ENCODE measurements at regions not wholly inside any gene's neighbourhood (a gene's known extent, or its start where the extent isn't known, plus 50 kb on each side); places are given as distances from the start of the nearest gene placed in this dataset.

DNA sequence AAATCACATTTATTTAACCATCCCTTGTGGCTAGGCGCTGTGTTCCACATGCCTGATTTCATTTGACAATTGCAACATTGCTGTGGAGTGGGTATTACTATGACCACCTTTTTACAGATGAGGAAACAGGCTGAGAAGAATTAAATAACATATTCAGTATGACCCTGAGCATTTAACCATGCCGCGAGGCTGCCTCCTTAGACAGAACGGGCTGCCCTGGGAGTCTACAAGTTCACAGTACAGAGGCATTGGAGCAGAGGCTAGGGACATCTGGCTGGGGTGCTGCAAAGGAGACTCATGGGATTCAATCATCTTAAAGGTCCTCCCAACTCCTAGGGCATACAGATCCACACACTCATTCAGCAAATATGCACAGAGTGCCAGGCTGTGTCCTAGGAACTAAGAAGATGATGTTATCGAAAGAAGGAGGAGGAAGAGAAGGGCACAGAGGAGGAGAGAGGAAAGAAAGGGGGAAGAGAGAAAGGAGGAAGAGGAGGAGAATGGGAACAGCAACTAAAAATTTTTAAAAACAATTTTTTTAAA is 164.7 kb upstream of the CCND2 start:
- no peak for DNase-seq (ENCODE audit: low read depth in 2 of 2, low spot score in 1 of 2)

DNA sequence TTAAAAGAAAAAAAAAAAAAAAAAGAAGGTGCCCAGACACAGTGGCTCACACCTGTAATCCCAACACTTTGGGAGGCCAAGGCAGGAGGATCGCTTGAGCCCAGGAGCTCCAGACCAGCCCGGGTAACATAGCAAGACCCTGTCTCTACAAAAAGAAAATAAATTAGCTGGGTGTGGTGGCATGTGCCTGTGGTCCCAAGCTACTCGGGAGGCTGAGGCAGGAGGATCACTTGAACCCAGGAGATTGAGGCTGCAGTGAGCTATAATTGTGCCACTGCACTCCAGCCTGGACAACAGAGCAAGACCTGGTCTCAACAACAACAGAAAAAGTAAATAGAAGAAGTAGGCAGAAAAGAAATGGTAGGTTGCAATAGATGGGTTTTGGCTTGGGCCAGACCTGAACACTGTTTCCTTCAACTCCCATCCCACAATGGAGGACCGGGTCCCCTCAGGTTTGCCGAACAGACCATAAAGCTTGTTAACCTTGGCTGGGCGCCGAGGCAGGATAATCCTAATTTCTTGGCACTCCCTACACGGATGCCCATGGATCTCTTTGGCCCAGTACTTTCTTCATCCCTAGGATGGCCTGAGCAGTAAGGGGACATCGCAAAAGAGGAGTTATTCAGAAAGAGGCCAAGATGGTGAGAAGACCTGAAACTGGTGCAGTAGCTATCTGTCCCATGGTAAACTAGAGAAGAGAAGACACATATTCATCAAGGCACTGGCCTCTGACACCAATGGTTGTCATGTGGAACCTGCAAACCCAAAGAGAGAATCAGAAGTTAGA is 165.5 kb upstream of the CCND2 start:
- no peak for DNase-seq (ENCODE audit: low read depth in 2 of 2, low spot score in 1 of 2)

DNA sequence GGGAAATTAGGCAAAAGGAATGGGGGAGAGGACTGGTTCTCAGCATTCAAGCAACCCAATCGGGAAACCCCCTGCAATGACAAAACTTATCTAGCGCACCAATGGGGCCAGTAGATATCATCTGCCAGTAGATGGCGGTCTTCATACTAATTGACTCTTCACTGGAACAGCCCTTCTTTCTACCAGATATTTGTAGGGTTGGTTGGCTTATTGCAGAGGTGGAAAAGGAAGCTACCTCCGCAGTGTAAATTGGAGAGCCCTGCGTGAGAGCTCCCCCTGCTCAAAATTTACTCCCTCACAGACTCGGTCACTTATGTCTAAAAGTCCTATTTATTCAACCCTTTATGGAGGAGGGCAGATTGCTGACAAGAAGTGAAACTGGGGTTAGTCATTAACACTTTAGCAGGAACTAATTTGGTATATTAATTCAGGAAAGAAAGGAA is 166.1 kb upstream of the CCND2 start:
- peak; percentile 31 to 34 for DNase-seq (ENCODE audit: low read depth in 2 of 2, low spot score in 1 of 2)

DNA sequence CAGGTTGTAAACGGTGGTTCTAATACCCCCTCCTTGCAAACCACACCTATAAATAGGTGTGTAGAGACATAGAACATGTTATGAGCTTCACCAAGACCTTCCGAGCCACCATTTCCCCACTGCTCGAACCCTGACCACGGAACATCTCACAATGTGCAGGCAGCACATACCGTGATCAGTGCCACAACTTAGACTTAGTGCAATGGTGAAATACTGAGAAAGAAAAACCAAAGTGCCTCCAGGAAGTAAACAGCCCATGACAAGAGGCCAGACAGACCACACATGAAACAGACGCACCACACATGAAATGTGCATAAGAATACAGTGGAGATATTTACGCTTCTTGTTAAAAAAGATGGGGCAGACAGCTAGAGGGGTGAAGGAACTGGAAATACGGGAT is 166.9 kb upstream of the CCND2 start:
- DNase-seq (ENCODE audit: low read depth in 2 of 2, low spot score in 1 of 2) = no peak

DNA sequence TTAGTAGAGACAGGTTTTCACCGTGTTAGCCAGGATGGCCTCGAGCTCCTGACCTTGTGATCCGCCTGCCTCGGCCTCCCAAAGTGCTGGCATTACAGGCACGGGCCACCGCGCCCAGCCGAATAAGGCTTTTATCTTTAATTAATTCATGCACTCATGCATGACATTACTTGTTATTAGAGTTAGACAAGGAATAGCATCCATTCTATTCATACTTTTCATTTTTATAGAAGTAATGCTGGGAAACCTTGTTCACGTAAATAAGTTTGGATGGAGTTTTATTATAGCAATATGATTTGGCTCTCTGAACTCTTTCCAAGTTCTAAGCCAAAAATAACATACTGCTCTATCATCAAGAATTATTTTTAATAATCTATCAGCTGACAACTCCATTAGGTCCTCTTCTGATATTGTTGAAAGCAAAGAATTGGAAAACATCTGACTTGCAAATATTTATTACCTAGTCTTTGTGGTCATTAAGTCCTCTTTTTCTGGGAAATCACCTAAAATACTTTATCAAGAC is 168.8 kb upstream of the CCND2 start:
- DNase-seq (ENCODE audit: low read depth in 2 of 2, low spot score in 1 of 2) = no peak

DNA sequence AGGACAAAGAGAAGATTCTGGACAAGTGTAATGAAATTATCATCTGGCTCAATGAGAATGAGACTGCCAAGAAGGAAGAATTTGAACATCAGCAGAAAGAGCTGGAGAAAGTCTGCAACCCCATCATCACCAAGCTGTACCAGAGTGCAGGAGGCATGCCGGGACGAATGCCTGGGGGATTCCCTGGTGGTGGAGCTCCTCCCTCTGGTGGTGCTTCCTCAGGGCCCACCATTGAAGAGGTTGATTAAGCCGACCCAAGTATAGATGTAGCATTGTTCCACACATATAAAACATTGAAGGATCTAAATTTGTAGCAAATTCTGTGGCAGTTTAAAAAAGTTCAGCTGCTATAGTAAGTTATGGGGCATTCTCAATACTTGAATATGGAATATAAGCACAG is 174.3 kb upstream of the CCND2 start:
- no peak for DNase-seq (ENCODE audit: low read depth in 2 of 2, low spot score in 1 of 2)

DNA sequence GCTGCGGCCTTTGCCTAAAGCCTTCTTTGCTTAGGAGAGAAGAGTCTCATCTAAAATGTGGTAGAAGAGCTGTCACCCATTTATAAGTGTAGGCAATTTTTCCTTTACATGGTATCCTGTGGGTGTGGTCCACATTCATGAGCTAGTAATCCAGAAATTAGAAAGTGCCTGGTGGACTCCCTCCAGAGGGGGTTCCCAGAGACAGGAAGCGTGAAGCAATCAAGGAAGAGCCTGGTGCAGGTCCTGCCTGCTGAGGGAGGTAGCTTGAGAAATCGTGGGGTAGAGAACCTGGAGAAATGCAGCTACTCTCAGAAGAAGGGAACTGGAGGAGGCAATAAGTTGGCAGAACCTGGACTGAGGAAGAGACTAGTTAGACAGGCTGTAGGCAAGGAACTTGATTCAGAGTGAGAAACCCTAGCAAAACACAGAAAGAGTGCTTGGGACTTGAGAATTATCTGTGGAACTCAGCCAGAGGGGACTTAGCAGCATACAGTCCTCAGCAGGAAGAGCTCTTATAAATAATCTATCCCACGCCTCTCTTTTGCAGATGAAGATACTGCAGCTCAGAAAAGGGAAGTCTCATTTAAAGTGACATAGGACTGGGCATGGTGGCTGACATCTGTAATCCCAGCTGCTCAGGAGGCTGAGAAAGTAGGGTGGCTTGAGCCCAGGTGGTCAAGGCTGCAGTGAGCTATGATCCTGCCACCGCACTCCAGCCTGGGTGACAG is 182.4 kb upstream of the CCND2 start:
- no peak for DNase-seq (ENCODE audit: low read depth in 2 of 2, low spot score in 1 of 2)

DNA sequence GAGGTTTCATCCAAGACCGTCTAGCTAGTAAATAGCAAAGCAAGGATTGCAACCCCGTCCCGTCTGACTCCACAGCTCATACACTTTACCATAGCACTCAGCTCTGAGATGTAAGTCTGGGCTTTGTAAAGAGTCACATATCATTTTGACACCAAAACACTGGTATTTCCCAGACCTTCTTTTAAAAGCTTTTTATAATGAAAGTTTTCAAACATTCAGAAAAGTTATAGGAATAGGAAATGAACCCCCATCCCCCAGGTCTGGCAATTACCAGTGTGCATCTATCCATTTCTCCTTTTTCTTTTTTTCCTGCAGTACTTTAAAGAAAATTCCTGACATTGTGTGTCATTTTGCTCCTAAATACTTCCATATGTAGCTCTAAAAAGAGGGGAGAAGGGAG is 183.6 kb upstream of the CCND2 start:
- DNase-seq (ENCODE audit: low read depth in 2 of 2, low spot score in 1 of 2) = no peak

DNA sequence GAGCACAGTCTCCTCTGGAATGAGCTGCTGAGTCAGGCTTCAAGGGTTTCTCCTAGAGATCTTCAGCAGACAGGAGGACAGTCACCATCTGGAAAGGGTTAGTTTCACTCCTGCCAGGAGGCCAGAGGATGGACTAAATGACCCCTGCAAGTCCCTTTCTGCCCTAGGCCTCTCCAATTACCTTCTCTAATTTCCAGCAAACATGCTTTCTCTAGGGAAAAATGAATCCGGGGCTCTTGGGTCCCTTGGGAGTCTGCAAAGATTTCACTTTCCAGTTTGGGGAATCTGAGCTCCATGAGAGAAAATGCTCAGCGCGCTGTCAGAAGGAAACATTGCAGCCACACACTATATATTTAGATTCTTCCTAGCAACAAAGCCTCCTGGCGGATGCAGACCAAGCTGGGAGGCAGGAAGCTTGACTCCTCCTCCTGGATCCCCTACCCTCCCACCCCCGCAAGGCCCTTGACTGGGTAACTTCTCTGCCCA is 184.4 kb upstream of the CCND2 start:
- no peak for DNase-seq (ENCODE audit: low read depth in 2 of 2, low spot score in 1 of 2)

DNA sequence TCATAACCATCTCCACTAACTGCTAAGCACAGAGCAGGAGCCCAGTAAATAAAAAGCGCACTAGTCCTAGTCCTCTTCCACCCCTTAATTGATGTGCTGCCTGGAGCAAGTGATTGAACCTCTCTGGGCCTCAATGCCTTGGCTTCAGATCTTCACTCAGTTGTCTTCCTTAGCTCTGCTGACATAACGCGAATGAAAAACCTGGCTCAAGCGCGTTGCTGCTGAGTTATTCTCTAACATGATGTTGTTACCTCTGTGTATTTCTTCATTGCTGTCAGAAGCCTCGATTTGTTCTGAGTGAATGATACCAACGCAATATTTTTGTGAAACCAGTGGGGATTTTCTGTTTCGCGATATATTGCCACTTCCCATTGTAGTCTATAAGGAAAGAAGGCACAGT is 185.1 kb upstream of the CCND2 start:
- no peak for DNase-seq (ENCODE audit: low read depth in 2 of 2, low spot score in 1 of 2)

DNA sequence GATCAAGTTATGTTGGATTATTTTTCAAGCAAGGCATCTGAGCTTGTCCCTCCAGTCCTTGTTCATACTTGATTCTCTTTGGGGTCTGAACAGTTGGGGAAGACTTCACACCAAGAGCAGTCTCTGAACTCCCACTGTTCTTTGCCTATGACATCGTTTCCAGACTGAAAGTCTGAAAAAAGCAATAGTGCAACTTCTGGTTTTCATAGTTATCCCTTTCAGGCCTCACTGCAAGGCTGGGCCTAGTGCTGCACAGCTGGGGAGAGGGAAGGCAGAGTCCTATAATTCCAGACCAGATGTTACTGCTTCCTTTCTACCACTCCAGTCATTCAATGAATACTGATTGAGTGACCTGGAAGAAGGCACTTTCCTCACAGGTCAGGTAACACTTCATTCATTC is 187.1 kb upstream of the CCND2 start:
- no peak for DNase-seq (ENCODE audit: low read depth in 2 of 2, low spot score in 1 of 2)

DNA sequence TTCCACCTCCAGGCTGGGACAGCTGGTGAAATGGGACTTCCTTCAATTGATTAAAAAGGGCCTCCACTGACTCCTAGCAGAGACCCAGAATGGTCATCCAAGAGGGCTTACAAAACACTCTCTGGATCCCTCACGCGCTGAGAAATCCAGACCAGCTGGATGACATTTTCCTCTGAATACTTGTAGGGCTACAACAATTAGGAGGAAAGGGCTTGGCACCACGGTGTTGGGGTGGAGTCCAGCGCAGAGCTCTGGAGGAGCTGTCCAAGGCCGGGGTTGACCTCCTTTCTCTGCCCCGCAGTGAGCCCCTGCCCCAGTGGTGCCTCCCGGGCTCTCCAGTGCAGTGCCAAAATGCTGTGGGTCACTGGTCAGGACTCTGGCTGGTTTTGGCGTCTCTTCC is 189.0 kb upstream of the CCND2 start:
- DNase-seq (ENCODE audit: low read depth in 2 of 2, low spot score in 1 of 2) = no peak

DNA sequence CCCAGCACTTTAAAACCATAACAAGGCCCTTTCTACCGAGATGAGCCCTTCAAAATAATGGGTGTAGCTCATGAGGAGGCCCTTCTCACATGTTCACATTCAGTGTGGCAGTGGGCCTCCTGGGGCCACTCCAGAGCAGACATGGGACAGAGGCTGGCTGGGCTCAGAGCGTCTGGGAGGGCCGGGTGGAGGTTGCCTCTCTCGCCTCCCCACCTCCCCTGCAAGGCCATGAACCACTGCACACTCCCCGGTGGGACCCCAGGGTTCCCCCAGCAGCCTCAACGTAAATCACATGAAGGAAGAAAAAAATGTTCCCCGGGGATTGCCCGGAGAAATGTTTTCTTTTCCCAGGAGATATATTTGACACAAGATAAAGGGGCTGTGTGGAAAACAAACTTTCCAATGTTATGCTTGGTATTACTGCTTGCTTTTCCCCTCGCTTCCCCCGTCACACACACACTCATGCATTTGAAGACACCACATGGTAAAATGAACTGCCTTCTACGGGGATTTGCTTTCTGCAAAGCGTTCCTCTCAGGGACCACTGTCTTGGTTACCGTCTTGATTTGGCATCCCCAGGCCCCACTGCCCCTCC is 190.7 kb upstream of the CCND2 start:
- no peak for DNase-seq (ENCODE audit: low read depth in 2 of 2, low spot score in 1 of 2)

DNA sequence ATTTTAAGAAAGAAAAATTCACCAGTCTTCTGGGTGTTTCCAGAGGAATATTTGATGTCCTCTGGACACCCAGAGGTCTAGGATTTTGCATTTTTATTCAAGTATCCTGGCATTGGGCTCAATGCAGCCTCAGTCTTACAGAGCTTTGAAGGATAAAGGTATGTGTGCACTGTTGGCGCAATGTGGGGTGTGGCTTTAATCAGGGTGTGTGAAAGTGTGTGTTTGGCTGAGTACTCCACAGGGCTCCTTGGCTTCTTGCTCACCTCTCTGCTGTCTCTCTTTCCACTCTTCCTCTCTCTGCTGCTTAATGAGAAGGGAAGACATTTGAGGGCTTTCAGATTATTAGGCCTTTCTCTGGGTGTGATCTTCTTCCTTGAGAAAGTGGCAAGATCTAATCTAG is 193.3 kb upstream of the CCND2 start:
- DNase-seq (ENCODE audit: low read depth in 2 of 2, low spot score in 1 of 2) = no peak

DNA sequence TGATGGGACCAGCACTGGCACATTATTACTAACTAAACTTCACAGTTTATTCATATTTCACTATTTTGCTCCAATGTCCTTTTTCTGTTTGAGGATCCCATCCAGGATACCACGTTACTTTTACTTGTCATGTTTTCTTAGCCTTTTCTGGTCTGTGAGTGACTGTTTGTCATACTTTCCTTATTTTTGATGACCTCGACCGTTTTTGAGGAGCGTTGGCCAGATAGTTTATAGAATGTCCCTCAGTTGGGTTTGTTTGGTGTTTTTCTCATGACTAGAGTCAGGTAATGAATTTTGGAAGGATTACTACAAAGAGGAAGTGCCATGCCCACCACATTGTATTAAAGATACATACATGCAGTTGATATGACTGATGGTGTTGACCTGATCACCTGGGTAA is 199.4 kb upstream of the CCND2 start:
- DNase-seq (ENCODE audit: low read depth in 2 of 2, low spot score in 1 of 2) = no peak

DNA sequence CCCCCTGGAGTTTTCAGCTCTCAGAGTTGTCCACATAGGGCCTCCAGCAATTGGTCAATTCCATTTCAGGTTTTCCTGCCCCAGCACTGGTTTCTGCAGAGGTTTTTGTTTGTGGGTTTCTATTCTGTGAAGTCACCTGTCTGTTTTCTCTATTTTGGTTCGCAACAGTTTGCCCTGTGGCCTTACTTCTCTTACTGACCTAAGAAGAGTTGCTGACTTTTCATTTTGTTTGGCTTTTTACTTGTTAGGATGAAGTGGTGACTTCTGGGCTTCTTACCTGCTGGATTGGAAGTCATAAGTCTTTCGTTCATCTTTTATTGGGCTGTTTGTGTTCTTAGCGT is 196.4 kb upstream of the PARP11 start:
- DNase-seq (ENCODE audit: low read depth in 2 of 2, low spot score in 1 of 2) = no peak

DNA sequence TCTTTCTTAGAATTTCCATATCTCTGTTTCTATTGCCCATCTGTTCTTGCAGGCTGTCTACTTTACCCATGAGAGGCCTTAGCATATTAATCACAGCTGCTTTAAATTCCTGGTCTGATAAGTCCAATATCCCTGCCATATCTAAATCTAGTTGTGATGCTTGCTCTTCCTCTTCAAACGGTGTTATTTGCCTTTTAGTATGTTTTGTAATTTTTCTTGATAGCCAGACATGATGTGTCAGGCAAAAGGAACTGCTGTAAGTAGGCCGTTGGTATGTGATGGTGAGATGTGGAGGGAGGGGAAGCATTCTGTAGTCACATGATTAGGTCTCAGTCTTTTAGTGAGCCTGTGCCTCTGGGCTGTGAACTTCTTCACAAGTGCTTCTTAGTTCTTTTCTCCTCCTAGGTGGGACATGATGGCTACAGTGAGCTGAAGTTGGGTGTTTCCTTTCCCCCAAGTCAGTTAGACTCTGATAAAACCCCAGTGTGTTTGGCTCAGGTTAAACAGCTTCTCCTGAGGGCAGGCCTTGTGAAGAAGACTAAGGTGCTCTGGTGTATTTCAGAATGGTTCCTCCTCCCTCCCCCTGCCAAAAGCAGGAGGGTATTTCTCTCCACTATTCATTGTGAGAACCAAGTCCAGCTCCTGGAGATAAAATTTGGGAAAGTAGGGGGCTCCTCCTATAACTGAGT is 195.9 kb upstream of the PARP11 start:
- no peak for DNase-seq (ENCODE audit: low read depth in 2 of 2, low spot score in 1 of 2)

DNA sequence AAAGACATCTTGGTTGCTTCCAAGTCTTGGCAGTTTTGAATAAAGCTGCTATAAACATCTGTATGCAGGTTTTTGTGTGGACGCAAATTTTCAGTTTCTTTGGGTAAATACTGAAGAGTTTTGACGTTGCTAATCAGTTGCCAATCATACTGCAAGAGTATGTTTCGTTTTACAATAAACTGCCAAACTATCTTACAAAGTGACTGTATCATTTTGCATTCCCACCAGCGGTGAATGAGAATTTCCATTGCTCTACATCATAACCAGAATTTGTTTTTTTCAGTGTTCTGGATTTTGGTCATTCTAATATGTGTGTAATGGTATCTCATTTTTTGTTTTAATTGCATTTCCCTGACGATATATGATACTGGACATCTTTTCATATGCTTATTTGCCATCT is 190.8 kb upstream of the PARP11 start:
- DNase-seq (ENCODE audit: low read depth in 2 of 2, low spot score in 1 of 2) = no peak

DNA sequence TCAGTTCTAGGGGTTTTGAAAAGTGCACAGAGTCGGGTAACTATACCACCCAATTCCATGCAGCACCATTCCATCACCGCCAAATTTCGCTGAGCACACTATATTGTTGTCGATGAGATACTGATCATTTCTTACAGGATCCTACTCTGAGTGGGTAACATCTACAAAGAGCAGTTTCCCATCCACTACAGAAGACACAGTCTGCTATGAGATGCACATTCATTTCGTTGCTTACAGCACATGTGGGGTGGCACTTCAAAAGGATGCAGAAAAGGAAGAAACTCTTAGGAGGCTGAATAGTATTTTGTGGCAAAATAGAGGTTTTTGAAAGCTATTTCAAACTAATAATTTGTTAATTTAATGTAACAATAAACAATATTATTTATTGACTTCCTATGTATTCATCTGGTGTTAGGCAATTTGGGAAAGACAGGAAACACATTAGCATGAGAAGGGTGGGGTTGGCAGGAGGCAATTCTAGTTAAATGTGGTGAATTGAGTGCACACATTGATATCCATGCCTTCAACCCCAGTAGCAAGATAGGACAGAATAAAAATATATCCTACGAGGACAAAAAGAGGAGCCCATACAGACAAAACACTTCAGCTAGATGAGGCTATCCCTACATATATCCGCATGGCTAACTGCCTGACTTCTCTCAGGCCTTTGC is 186.8 kb upstream of the PARP11 start:
- DNase-seq (ENCODE audit: low read depth in 2 of 2, low spot score in 1 of 2) = no peak

DNA sequence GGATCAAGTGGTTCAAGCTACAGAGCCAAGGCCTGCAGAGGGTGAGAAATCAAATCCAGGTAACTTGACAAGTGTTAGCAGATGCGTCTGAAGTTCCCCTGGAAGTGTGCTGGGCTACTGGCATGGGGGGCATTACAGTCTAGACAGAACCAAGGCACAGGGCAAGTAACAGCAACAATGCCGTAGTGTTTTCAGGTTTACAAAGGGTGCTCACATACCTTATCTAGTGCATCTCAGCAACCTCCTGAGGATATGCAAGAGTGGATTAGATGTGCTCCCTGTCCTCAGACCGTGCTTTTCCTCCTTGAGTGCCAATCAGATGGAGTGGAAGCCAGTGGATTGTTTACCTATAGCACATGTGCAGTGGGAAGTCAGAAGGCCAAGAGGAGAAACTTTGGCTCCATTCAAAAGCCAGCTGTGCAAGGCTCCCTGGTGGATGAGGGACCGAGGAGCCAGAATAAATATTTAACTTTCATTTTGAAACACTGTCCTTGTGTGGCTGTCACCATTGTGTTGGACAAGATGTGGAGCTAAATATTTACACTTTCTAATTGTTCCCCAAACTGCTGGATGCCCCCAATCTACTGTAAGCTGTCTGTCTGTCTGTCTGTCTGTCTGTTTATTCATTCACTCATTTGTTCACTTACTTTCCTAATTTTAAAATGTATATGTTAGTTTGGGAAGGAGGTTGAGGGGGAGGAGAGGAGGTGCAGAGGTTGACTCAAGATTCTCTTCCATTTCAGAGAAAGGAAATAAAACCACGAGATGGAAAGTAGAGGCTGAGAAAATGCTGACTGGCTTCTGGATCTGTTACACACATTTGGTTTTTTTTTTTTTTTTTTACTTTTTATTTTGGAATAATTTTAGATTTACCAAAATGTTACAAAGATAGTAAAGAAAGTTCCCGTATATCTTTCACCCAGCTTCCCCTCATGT is 184.0 kb upstream of the PARP11 start:
- no peak for DNase-seq (ENCODE audit: low read depth in 2 of 2, low spot score in 1 of 2)
